ENCODE measurements at regions not wholly inside any gene's neighbourhood (a gene's known extent, or its start where the extent isn't known, plus 50 kb on each side); places are given as distances from the start of the nearest gene placed in this dataset.
A peak's percentile ranks its signal among the peaks of the same experiment; 100 is the strongest.

- no peak for DNase-seq
Observed at GRCh38 chr16:51637770-51638094, 486.7 kb upstream of the SALL1 start.

- DNase-seq, result no peak
Observed at GRCh38 chr16:51636920-51637769, 486.1 kb upstream of the SALL1 start.

GRCh38 chr16:51635181-51635580 lies 484.1 kb upstream of the SALL1 start:
- no peak for DNase-seq

- no peak for DNase-seq
Observed at GRCh38 chr16:51630076-51630475, 479.0 kb upstream of the SALL1 start.

DNA sequence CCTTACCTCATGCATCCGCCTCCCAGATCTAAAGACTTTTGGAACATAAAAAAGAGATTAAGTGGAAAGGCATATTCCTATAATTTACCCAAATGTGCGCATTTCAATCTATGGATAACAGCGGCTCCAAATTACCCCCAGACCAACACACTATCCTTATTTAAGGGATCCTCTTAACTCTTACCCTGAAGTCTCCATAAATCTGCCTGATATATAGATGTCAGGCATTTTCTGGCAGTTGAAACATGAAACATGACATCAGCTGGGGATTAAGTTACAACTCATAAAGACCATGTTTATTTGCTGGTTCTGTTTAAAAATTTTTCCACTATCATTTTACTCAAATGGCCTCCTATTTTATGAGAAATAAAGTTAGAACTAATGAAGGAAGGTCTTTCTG lies 478.5 kb upstream of the SALL1 start:
- DNase-seq, result no peak

- DNase-seq, result no peak
Observed at GRCh38 chr16:51624080-51624775, 473.2 kb upstream of the SALL1 start.

- DNase-seq, result no peak
Observed at GRCh38 chr16:51621610-51622009, 470.5 kb upstream of the SALL1 start.

- DNase-seq, result no peak
Observed at GRCh38 chr16:51615141-51615540, 464.1 kb upstream of the SALL1 start.

DNA sequence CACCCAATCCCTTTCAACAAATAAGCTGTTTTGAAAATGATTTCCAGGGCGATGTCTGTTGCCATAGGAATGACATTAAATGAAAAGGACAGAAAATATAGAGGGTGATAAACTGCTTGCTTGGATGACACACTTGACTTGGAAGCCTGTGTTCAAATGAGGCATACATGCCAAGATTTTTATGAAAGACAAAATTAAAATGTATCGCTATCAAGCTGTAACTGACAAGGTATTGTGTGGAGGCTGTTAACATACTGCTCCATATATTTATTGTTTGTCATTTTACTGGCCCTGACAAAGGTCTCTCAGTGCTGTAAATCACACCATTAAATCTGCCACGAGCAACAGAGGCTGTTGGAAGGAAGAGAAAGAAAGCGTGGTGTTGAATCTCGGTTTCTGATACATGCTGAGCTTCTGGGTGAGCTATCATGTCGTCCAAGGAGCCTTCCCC lies 456.2 kb upstream of the SALL1 start:
- peak; percentile 24 for DNase-seq

GRCh38 chr16:51596247-51596646 lies 445.2 kb upstream of the SALL1 start:
- DNase-seq, result no peak

GRCh38 chr16:51592535-51593300 lies 441.6 kb upstream of the SALL1 start:
- no peak for DNase-seq

- no peak for DNase-seq
Observed at GRCh38 chr16:51592001-51592501, 441.0 kb upstream of the SALL1 start.

- DNase-seq, result no peak
Observed at GRCh38 chr16:51591480-51591879, 440.4 kb upstream of the SALL1 start.

- DNase-seq, result no peak
Observed at GRCh38 chr16:51579652-51580360, 428.7 kb upstream of the SALL1 start.

GRCh38 chr16:51577621-51578303 lies 426.7 kb upstream of the SALL1 start:
- no peak for DNase-seq

- no peak for DNase-seq
Observed at GRCh38 chr16:51576498-51577195, 425.6 kb upstream of the SALL1 start.

GRCh38 chr16:51573191-51573590 lies 422.1 kb upstream of the SALL1 start:
- no peak for DNase-seq

DNA sequence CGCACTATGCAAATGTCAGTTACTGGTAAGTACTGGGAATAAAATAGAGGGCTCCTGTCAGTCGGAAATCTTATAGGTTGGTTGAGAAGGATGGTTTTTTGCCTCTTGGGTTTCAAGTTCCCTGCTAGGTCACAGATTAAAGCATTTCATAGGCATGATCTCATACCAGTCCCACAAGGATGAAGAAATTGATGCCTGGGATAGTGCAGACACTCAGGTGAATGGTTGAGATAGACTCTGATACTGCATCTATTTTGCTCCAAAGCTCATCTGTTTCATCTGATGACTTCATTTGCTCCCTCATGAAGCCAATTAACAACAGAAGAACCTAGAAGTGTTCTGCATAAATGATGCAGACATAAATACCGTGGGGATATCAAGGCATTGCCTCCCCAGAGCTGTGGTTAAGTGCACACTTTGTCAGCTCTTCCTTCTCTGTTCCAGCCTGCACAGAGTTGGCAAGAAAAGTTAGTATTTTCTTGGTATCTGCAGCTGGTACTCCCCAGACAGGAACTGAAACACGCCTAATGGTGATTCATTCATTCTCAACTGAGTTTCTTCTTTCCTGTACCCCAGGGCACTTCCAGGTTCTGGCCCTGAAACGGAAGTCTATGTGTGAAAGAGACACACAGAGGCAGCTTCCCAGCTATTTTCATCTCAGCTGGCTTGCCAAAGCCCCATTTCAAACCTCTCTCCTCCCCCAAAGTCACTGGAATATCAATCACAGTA lies 418.3 kb upstream of the SALL1 start:
- no peak for DNase-seq

- DNase-seq, result no peak
Observed at GRCh38 chr16:51567911-51568310, 416.8 kb upstream of the SALL1 start.

GRCh38 chr16:51565184-51565583 lies 414.1 kb upstream of the SALL1 start:
- no peak for DNase-seq

GRCh38 chr16:51562891-51563290 lies 411.8 kb upstream of the SALL1 start:
- no peak for DNase-seq

All from COR-L47 (cell line).